ENCODE measurements at regions not wholly inside any gene's neighbourhood (a gene's known extent, or its start where the extent isn't known, plus 50 kb on each side); places are given as distances from the start of the nearest gene placed in this dataset.

GRCh38 chr3:27847697-27848096 lies 125.6 kb upstream of the EOMES start:
- TF ChIP-seq, protein P1, sequence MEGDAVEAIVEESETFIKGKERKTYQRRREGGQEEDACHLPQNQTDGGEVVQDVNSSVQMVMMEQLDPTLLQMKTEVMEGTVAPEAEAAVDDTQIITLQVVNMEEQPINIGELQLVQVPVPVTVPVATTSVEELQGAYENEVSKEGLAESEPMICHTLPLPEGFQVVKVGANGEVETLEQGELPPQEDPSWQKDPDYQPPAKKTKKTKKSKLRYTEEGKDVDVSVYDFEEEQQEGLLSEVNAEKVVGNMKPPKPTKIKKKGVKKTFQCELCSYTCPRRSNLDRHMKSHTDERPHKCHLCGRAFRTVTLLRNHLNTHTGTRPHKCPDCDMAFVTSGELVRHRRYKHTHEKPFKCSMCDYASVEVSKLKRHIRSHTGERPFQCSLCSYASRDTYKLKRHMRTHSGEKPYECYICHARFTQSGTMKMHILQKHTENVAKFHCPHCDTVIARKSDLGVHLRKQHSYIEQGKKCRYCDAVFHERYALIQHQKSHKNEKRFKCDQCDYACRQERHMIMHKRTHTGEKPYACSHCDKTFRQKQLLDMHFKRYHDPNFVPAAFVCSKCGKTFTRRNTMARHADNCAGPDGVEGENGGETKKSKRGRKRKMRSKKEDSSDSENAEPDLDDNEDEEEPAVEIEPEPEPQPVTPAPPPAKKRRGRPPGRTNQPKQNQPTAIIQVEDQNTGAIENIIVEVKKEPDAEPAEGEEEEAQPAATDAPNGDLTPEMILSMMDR (IDR thresholded peaks at IDR 0.05) = no peak
- TF ChIP-seq POLR2A (IDR thresholded peaks at IDR 0.05) = no peak
